ENCODE measurements at regions not wholly inside any gene's neighbourhood (a gene's known extent, or its start where the extent isn't known, plus 50 kb on each side); places are given as distances from the start of the nearest gene placed in this dataset.

- Histone ChIP-seq H3K4me1 (ENCODE audit: control insufficient read depth, insufficient read depth, low read length, poor library complexity, severe bottlenecking) (peaks cover 44% of the 10 kb centered on the region), H3K27ac (ENCODE audit: low read depth, low read length, severe bottlenecking) (peak overlapping the region; percentile 67)
- 56 to 73% methylated on average over 2 to 3 of the region's 3 CpGs for WGBS, 2 experiments (ENCODE audit: insufficient coverage in 2 of 2)
Observed at GRCh38 chr11:13222285-13222684, 55.3 kb upstream of the BMAL1 start.

DNA sequence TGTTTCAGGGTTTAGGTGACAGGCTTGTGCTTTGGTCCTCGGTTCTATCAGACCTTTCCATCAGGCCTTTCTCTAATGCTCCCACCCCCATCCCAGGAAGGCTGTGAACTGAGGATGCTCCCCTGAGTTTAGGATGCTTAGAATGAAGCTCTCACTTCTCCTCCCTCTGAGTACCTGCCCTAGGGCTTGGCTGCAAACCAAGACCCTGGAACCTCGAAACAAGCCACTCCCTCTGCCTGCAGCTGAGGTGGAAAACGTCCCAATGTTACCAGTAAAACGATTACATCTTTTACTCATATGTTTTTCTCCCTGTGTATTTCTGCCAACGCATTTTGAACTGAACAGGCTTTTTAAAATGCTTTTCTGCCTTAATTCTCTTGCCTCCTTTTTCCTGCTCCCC, 54.5 kb upstream of the BMAL1 start:
- H3K27ac ChIP-seq (ENCODE audit: low read depth, low read length, severe bottlenecking) = no peak overlapping the region
- no peaks in the 10 kb centered on the region for H3K9me3 ChIP-seq (ENCODE audit: control insufficient read depth, low read length)
- H3K36me3 ChIP-seq (ENCODE audit: control insufficient read depth, insufficient read depth, low read length) = no peaks in the 10 kb centered on the region
- H3K4me1 ChIP-seq (ENCODE audit: control insufficient read depth, insufficient read depth, low read length, poor library complexity, severe bottlenecking) = peaks cover 36% of the 10 kb centered on the region
- H3K4me3 ChIP-seq (ENCODE audit: extremely low read depth, insufficient read depth, low read length, poor library complexity, severe bottlenecking) = no peak overlapping the region
- 62 to 72% methylated on average over 4 of the region's 5 CpGs for WGBS, 2 experiments (ENCODE audit: insufficient coverage in 2 of 2)

More at GRCh38 chr11:13222285-13222684, 55.3 kb upstream of the BMAL1 start:
- H3K9me3 ChIP-seq (ENCODE audit: control insufficient read depth, low read length) = no peaks in the 10 kb centered on the region
- no peak overlapping the region for H3K4me3 ChIP-seq (ENCODE audit: extremely low read depth, insufficient read depth, low read length, poor library complexity, severe bottlenecking)
- no peaks in the 10 kb centered on the region for H3K36me3 ChIP-seq (ENCODE audit: control insufficient read depth, insufficient read depth, low read length)

- Histone ChIP-seq H3K4me1 (ENCODE audit: control insufficient read depth, insufficient read depth, low read length, poor library complexity, severe bottlenecking) (peaks cover 36% of the 10 kb centered on the region), H3K4me3 (ENCODE audit: extremely low read depth, insufficient read depth, low read length, poor library complexity, severe bottlenecking) (no peak overlapping the region), H3K27ac (ENCODE audit: low read depth, low read length, severe bottlenecking) (no peak overlapping the region), H3K9me3 (ENCODE audit: control insufficient read depth, low read length) (no peaks in the 10 kb centered on the region), H3K36me3 (ENCODE audit: control insufficient read depth, insufficient read depth, low read length) (no peaks in the 10 kb centered on the region)
- WGBS, 2 experiments (ENCODE audit: insufficient coverage in 2 of 2) = 100% methylated on average over 1 of the region's 1 CpG; no CpG with 5 or more reads in 1 of the 2 experiments
Observed at GRCh38 chr11:13224324-13224723, 53.3 kb upstream of the BMAL1 start.

DNA sequence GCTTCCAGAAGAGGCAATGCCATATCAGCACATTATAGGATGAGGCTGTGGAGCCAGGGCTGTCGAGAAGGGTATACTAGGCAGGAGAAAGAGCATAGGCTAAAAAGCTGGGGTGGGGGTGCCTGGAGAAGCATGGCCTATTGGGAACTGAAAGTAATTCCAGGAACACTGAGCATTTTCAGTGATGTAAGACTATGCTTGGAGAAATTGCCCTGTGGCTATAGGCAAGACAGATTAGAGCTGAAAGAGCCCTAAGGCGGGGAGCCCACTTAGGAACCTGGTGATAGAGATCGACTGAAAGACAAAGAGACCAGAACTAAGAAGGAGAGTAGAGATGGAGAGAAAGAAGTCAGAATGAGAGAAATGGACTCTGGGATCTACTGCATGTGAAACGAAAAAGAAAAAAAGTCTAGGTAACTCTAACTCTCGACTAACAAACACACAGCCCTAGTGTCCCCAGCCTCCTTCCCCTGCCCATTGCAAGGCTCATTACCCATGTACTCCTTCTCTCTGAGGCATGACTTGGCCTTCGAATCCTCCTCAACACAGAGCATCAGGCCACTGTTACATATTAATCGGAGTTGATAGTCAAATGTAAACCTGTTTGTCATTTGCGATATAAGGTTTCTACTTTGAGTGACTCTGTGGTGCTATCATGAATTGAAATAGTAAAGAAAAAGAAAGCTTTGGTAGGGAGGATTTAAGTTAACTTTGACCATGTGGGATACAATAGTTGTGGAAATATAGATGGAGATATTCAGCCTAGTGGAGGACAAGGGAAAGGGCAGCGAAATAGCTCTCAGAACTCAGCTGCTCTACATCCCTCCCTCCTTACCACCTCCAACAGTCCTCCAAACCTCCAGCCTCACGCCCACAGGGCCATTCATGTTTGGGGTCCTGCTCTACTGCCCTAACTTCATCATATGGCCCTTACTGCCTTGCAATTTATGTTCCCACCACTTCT, 52.3 kb upstream of the BMAL1 start:
- no peaks in the 10 kb centered on the region for H3K9me3 ChIP-seq (ENCODE audit: control insufficient read depth, low read length)
- no peaks in the 10 kb centered on the region for H3K36me3 ChIP-seq (ENCODE audit: control insufficient read depth, insufficient read depth, low read length)
- no peak overlapping the region for H3K4me3 ChIP-seq (ENCODE audit: extremely low read depth, insufficient read depth, low read length, poor library complexity, severe bottlenecking)
- 83 to 93% methylated on average over 6 to 7 of the region's 10 CpGs for WGBS, 2 experiments (ENCODE audit: insufficient coverage in 2 of 2)
- no peak overlapping the region for H3K27ac ChIP-seq (ENCODE audit: low read depth, low read length, severe bottlenecking)
- peaks cover 27% of the 10 kb centered on the region for H3K4me1 ChIP-seq (ENCODE audit: control insufficient read depth, insufficient read depth, low read length, poor library complexity, severe bottlenecking)

DNA sequence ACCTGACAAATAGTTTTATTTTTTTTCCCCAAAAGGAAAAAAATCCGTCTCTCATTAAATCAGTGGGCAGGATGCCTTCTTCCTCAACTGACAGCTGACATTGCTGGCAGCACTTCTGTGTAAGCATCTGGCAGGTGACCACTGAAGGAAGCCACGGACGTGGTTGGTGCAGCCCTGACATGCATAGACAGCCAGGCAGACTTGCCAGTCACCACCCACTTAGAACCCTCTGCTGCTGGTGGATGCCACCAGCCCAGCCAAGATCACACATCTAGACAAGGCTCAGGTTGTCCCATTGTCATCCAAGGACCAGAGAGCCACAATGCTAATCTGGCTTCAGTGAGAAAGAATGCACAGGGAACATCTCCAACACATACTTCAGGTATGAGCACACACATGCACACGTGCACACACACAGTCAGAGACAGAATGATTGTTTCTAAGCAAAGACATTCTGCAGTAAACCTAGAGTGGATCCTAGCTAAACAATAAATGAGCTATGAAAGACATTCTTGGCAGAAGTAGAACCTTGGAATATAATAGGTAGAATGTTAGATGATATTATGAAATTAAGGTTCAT, 49.8 kb upstream of the BMAL1 start:
- no peaks in the 10 kb centered on the region for H3K36me3 ChIP-seq (ENCODE audit: control insufficient read depth, insufficient read depth, low read length)
- H3K9me3 ChIP-seq (ENCODE audit: control insufficient read depth, low read length) = no peaks in the 10 kb centered on the region
- H3K27ac ChIP-seq (ENCODE audit: low read depth, low read length, severe bottlenecking) = no peak overlapping the region
- H3K4me1 ChIP-seq (ENCODE audit: control insufficient read depth, insufficient read depth, low read length, poor library complexity, severe bottlenecking) = peaks cover 10% of the 10 kb centered on the region
- 90 to 97% methylated on average over 2 to 3 of the region's 4 CpGs for WGBS, 2 experiments (ENCODE audit: insufficient coverage in 2 of 2)
- H3K4me3 ChIP-seq (ENCODE audit: extremely low read depth, insufficient read depth, low read length, poor library complexity, severe bottlenecking) = no peak overlapping the region
